ENCODE measurements at regions not wholly inside any gene's neighbourhood (a gene's known extent, or its start where the extent isn't known, plus 50 kb on each side); places are given as distances from the start of the nearest gene placed in this dataset.

DNA sequence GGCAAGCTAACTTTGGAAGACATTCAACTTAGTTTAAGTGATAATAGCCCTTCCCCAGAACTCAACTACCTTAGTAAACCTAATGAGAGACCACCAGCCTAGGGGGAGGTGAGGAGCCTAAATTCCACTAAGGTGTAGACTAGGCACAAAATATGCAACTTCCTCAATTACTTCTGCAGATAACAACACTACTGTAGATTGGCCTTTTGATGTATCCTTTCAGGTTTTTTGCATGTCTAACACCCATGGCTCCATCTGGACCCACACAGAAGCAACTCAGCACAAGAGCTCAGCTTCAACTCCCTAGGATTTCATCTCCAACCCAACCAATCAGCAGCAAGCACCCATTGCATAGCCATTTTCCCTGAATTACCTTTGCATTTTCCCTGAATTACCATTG is 353.3 kb downstream of the AKAIN1 start:
- TF ChIP-seq, protein P1, sequence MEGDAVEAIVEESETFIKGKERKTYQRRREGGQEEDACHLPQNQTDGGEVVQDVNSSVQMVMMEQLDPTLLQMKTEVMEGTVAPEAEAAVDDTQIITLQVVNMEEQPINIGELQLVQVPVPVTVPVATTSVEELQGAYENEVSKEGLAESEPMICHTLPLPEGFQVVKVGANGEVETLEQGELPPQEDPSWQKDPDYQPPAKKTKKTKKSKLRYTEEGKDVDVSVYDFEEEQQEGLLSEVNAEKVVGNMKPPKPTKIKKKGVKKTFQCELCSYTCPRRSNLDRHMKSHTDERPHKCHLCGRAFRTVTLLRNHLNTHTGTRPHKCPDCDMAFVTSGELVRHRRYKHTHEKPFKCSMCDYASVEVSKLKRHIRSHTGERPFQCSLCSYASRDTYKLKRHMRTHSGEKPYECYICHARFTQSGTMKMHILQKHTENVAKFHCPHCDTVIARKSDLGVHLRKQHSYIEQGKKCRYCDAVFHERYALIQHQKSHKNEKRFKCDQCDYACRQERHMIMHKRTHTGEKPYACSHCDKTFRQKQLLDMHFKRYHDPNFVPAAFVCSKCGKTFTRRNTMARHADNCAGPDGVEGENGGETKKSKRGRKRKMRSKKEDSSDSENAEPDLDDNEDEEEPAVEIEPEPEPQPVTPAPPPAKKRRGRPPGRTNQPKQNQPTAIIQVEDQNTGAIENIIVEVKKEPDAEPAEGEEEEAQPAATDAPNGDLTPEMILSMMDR (conservative IDR thresholded peaks at IDR 0.05): no peak
- no peak for TF ChIP-seq ZFX (IDR thresholded peaks at IDR 0.05)

All from C4-2B (cell line).